ENCODE measurements at regions not wholly inside any gene's neighbourhood (a gene's known extent, or its start where the extent isn't known, plus 50 kb on each side); places are given as distances from the start of the nearest gene placed in this dataset.
"Not testable (repeated sequence)": the region's sequence is repeated elsewhere in the genome, so short reads cannot be mapped to it uniquely, and the experiment has no call there.

DNA sequence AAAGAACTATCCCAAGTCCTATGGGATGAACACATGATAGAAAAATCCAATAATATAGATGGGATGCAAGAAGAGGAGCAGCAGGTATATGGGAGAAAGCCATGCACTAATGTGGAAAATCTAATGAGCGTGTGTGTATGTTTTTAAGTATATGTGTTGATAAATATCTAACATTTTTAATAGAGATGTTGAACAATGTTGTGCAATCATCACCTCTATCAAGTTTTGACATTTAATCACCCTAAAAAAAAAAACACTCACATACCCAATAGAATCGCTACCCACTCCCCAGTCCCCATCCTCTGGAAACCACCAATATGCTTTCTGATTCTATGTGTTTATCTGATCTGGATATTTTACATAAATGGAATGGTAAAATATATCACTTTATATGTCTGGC lies 983.7 kb downstream of the SUCLG1 start:
- no peak for DNase-seq (ENCODE audit: low read depth in 2 of 3, low spot score in 2 of 3)

DNA sequence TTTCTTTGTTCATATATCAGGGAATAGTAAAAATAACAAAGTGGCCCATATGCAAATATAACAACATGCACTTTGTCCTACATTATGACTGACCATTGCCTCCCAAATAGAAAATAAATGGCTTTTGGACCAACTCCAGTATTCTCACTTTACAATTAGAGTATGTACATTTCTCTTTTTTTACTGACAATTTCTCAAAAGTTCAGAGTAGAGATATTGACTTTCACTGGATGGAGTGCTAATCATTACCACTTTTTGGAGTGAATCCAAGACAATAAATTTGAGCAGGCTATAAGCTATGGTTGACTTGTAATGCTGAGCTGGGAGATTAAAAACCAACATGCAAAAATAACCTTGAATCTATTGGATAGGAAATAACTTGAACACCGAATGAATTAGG lies 987.4 kb downstream of the SUCLG1 start:
- no peak for DNase-seq (ENCODE audit: low read depth in 2 of 3, low spot score in 2 of 3)

DNA sequence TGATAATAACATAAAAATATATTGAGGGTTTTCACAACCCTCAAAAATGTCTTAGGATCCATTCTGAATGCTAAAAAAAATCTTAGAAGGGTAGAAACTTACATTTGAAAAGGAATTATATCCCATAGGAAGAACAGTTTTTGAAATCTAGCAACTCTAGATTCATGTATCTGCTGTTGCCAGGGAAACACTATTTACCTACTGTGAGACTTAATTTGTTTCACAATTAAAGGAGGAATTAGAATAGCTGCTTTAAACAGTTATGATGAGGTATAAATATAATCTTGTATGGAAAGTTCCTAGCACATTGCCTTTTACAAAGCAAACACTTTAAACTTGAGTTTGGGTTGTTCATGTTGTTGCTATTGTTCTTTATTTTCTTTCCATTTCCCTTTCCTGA lies 988.2 kb downstream of the SUCLG1 start:
- DNase-seq (ENCODE audit: low read depth in 2 of 3, low spot score in 2 of 3) = no peak

DNA sequence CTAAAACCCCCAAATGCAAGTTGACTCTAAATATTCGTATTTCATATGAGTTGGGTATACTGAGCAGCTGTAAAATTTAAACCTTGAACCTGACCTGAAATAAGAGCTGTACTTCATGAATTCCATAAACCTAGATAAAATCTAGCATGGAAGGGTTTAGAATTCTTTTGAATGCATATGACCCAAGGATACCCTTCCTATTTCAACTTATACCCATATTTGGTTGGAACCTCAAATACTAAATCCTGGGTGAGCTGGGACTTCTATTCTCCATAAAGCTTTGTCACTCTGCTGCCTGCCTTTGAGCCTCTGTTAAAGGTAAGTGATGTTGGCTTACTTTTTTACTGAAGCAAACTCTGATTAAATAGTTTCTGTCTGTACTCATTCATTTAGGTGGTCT lies 994.6 kb downstream of the SUCLG1 start:
- no peak for DNase-seq (ENCODE audit: low read depth in 2 of 3, low spot score in 2 of 3)

DNA sequence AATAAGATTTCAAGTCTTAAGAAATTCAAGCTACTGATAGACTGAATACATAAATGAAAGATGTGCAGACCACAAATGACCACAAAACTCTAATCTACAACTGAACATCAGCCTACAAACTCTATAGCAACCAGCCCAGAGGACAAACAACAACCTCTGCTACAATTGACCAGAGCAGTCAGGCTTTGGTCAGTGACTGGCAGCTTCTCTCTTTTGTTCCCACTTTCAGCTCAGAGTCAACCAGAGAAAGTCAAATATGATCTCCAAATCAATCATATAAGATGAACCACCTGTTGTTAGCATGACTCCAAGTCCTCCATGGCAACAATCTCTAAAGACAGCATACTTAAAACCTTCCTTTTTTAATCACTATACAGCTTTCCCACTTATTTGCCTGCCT lies 996.2 kb downstream of the SUCLG1 start:
- no peak for DNase-seq (ENCODE audit: low read depth in 2 of 3, low spot score in 2 of 3)

DNA sequence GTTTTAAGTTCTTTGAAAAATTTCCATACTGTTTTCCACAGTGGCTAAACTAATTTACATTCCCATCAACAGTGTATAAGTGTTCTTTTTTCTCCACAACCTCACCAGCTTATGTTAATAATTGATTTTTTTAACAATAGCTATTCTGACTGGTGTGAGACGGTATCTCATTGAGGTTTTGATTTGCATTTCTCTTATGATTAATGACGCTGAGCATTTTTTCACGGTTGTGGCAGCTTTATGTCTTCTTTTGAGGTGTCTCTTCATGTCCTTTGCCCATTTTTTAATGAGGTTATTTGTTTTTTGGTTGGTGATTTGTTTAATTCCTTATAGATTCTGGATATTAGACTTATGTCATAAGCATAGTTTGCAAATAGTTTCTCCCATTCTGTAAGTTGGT lies 997.9 kb downstream of the SUCLG1 start:
- DNase-seq (ENCODE audit: low read depth in 2 of 3, low spot score in 2 of 3) = no peak

DNA sequence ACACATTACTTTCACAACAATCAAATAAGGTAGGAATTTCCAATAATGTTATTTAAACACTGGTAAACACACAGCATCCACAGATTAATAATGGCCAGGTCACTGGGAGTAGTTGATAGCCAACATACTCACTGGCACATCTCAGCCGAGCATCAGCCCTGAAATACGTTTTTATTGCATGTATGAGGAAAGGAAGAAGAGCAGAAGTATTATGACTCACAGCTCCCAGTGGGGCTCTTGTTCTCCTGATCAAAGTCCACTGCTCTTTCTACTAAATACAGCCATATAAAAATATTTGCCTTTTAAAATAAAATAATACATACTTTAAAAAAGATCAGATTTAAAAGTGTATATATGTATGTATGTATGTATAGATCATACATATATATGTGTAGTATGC lies 999.6 kb downstream of the SUCLG1 start:
- DNase-seq (ENCODE audit: low read depth in 2 of 3, low spot score in 2 of 3) = no peak

DNA sequence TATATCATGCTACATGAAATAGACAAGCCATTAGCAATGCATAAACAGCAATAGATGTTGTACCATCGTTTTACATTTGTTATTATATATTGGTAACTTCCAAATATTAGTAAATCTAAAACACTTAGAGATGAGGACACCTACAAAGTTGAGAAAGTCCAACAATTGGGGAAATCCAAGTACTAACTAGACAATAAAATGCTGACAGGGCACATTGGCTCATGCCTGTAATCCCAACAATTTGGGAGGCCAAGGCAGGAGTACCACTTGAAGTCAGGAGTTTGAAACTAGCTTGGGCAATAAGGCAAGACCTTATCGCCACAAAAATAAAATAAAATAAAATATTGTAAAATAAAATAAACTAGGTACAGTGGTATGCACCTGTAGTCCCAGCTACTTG lies 1023.1 kb downstream of the SUCLG1 start:
- no peak for DNase-seq (ENCODE audit: low read depth in 2 of 3, low spot score in 2 of 3)

DNA sequence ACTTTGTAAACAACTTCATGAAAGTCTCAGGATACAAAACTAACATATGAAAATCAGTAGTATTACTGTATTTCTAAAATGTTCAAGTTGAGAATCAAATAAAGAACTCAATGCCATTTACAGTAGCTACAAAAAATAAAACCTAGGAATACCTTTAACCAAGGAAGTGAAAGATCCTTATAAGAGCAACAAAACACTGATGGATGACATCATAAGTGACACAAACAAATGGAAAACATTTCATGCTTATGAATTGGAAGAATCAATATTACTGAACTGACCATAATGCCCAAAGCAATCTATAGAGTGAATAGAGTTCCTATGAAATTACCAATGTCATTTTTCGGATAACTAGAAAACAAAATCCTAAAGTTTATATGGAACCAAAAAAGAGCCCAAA lies 1038.1 kb downstream of the SUCLG1 start:
- DNase-seq (ENCODE audit: low read depth in 2 of 3, low spot score in 2 of 3) = no peak

DNA sequence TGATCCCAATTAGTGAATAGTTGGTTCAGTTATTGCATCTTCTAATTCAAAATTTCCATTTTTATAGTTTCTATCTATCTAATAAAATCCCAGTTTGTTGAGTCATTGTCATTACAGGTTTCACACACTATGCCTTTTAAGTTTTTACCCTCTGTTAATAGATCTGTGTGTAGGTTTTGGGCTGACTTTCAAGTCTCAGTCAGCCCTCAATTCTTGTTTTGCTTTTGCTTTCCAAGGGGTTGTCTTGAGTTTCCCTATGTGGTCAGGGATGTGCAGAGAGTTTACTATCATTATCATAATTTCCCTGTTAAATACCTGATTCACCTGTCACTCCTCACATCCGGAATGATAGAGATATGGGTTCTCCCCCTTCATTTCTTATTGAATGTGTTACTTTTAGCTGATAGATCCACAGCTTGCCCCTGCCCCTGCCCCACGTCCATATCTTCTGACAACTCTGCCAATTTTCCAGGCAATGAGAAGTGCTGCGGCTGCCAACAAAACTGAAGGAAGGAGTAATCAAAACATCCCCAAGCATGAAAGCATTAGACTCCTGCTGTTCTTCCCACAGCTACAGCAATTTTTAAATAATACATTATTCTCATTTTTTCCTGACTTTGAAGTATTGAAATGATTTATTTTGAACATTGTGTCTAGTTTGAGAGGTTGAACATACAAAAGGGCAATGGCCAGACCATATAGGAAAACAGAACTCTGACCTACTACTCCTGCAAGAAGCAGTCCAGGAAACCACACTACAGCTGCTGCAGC lies 1064.8 kb downstream of the SUCLG1 start:
- no peak for DNase-seq (ENCODE audit: low read depth in 2 of 3, low spot score in 2 of 3)

DNA sequence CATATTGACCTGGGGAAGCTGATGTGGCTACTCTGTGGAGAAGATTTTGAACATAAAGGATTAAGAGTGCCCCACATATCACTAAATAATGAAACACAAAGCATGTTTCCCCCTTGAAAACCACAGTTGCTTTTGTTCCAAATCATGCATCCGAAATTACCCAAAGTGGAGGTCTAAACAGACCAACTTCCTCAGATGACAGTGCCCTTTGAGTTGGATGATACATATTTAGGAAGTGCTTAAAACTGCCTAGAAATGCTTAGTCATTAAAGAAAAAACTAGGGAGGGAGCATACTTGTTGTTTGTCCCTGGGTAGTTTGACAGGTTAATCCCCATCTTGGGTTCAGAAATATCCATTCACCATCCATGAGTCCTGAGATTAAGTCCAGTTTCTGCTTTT lies 1070.3 kb downstream of the SUCLG1 start:
- DNase-seq (ENCODE audit: low read depth in 2 of 3, low spot score in 2 of 3) = peak in 2 of 3 donors; percentile 47 to 79

DNA sequence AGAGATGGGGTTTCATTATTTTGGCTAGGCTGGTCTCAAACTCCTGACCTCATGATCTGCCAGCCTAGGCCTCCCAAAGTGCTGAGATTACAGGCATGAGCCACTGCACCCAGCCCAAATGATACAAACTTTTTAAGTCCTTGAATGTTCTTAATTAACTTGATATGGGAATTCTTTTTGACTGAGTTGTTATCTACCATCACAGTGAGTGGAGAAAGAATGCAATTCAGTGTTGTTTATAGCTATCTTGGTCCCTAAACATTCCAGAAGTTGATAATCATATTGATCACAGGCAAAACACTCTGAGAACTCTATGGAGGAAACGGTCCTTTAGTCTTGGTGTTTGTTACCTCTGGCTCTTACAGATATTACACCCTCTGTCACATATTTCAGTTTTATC lies 1072.5 kb downstream of the SUCLG1 start:
- DNase-seq (ENCODE audit: low read depth in 2 of 3, low spot score in 2 of 3) = no peak

DNA sequence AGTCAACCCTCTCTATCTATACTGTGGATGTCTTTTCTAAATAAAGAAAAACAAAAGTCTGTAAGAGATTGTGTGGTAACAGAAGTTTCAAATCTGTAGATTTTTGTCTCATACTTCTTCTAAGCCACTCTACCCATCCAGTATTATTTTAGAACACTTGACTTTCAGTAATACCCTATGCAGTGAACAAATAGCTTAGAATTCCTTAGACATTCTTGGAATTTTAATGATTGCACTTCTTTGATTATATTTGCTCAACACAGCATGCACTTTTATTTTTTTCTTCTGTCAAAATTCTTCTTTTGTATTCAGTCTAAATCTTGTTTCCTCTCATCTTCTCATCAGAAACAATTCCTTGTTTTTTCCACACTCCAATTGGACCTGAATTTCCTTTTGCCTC lies 1080.2 kb downstream of the SUCLG1 start:
- DNase-seq (ENCODE audit: low read depth in 2 of 3, low spot score in 2 of 3) = no peak

DNA sequence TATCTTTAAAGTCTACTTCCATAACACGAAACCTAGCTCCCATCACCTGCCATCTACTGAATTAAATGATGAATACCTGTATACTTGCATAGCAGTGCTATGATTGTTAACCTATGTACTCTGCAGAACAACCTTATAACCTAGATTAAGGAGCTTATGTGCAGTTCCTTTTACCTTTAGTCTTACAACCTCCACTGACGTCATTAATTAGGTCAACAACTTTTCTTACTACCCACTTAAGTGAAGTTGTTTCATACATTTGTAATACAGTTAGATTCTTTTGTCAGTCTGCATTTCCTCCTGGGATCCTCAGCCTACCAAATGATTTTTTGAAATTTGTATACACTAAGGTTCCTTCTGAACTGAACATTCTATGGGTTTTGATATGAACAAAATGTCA lies 1082.3 kb downstream of the SUCLG1 start:
- no peak for DNase-seq (ENCODE audit: low read depth in 2 of 3, low spot score in 2 of 3)

DNA sequence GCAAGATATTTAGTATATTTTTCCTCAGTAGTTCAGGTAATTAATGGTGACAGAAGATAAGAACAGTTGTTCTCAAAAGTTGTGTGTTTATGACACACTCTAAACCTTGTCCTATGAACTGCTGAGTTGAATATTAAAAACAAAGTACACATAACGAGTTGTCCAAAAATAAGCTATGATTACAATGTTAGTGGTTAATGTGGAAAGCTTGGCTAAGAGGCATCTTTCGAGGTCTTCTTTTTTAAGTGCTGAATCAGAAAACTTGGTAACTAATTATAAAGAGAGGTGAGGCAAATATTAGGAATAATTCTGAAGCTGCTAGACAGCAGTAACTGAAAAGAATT lies 1088.7 kb downstream of the SUCLG1 start:
- no peak for DNase-seq (ENCODE audit: low read depth in 2 of 3, low spot score in 2 of 3)

DNA sequence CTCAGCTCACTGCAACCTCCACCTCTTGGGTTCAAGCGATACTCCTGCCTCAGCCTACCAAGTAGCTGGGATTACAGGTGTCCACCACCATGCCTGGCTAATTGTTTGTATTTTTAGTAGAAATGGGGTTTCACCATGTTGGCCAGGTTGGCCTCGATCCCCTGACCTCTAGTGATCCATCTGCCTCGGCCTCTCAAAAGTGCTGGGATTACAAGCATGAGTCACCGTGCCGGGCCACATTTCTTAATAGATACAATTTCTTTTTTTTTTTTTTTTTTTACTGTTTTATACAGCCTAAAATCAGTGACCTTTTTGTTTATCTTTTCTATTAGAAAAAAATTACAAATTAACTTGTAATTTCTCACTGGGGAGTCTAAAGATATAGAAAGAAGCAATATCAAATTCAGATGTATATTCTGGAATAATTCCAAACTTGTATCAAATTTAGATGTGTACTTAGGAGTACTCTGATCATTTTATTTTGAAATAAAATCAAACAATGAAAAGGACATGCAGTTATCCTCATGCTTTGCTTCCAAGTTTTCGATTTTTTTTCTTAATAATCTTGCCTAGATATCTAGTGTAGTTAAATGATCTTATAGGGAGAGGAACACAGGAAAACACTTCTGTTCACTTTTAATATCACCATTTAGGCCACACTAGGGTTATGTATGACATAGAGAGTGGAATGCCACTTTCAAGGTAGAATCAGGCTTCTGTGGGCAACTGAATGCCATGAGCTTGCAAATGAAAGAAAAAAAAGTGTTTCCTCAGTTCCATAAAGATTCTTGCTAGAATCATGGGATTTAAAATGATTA lies 1089.3 kb downstream of the SUCLG1 start:
- no peak for DNase-seq (ENCODE audit: low read depth in 2 of 3, low spot score in 2 of 3)

DNA sequence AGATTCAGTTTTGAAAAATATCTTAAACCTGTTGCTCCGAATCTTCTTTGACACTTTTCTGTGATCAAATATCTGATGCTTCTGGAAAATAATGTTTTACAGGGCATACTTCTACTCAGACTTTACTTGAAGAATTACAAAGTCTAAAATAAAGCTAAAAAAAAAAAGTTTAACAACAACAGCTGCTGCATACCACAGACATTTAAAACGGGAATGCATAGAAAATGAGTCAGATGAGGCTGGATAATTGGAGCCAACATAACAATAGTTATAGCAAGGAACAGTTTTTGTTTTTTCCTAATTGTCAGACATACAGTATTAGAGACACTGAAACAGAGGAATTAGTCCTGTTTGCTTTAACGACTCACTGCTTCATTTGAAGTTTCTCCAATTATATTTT lies 1090.2 kb downstream of the SUCLG1 start:
- no peak for DNase-seq (ENCODE audit: low read depth in 2 of 3, low spot score in 2 of 3)

DNA sequence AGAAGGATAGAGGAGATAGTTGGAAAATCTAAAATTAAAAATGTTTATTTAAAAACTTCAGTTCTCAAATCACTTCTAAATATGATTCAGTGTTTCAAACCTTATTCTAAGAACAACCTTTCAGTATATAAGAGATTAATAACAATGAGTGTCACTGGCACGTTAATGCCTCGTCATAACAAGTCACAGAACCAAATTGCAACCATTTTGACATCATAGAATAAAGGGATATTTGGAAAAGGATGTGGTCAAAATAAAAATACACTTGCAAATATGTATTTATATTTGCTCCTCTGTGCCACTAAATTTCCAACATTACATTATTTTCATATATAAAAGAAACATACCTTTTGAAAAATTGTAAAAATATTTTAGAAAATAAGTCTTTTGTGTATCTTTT lies 1090.6 kb downstream of the SUCLG1 start:
- no peak for DNase-seq (ENCODE audit: low read depth in 2 of 3, low spot score in 2 of 3)

DNA sequence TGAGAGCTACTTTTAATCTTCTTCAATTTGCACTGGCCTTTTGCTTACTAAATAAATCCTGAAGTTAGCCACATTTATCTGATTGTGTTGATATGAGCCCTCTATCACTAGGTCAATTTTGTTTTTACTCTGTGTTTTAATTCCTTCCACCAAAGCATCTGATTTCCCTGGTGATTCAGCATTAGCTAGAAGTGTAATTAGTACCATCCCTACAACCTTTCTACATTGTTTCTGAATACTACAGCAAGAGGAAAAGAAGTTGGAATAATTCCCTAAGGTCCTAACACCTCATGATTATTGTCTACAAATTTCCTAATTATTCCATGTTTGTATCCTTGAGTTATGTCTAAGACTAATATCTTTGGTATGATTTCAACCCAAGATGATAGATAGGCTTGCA lies 1093.6 kb downstream of the SUCLG1 start:
- DNase-seq (ENCODE audit: low read depth in 2 of 3, low spot score in 2 of 3) = no peak

DNA sequence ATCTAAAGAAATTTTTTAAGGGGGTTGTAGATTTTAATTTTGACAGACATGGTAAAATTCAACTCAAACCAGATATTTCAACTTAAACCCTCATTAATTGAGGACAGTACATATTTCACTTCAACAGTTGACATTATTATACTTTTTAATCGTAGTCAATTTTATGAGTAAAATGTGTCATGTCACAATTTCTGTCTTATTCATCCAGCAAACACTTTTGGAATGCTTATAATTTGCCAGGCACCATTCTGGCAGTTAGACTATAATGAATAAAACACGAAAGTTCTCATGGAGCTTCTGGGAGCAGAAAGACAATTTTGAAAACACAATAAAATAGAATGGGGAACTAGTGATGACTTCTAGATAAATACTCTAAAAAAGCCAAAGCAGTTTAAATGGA lies 1094.8 kb downstream of the SUCLG1 start:
- DNase-seq (ENCODE audit: low read depth in 2 of 3, low spot score in 2 of 3) = no peak

DNA sequence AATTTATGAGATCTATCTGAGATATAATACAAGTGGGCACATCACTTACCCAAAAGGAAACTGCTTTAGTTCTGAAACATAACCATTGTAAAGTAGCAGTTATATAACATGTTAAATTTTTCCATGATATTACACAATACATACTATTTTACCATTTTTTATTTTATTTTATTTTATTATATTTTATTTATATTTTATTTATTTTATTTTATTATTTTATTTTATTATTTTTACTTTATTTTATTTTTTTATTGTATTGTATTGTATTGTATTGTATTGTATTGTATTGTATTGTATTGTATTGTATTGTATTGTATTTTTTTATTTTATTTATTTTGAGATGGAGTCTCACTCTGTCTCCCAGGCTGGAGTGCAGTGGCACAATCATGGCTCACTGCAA lies 1095.9 kb downstream of the SUCLG1 start:
- DNase-seq (ENCODE audit: low read depth in 2 of 3, low spot score in 2 of 3) = not testable (repeated sequence)

DNA sequence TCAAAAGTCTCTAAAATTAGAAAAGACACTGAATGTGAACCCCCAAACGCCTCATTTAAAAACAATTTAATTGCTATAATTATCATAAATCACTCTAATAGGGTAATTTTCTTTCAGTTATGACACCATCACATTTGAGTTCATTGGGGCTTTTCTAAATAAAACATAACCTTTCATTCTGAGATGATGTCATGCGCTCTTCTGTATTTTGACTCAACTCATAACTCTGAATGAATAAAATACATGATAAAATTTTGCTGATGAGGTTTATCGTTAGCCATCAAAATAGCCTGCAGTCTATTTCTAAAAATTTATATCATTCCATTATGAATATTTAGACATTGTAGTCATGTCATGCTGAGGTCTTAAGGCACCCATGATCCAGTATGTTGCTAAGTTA lies 1099.7 kb downstream of the SUCLG1 start:
- no peak for DNase-seq (ENCODE audit: low read depth in 2 of 3, low spot score in 2 of 3)
